Endothelial cell of umbilical vein (primary cell): ENCODE measurements at regions not wholly inside any gene's neighbourhood (a gene's known extent, or its start where the extent isn't known, plus 50 kb on each side); places are given as distances from the start of the nearest gene placed in this dataset.

Source experiments
- CTCF ChIP-seq, 2 donors: IDR thresholded peaks; 1 replicate in 1 of 2; 2 replicates in 1 of 2; pipeline ENCODE4 v1.5.1; 2011; ENCODE audit warnings: low read length in 2 of 2, mild to moderate bottlenecking in 2 of 2, moderate library complexity in 2 of 2, control low read depth in 1 of 2, inconsistent platforms in 1 of 2, low read depth in 1 of 2; ENCODE audit not compliant: insufficient read depth in 1 of 2; ENCODE audit errors: extremely low read depth in 1 of 2
- EZH2 ChIP-seq: IDR thresholded peaks from 2 replicates; pipeline ENCODE4 v1.6.1; 2012; ENCODE audit warnings: borderline replicate concordance, low read depth, mild to moderate bottlenecking, moderate library complexity, low read length, inconsistent platforms; ENCODE audit not compliant: severe bottlenecking
- JUN ChIP-seq: IDR thresholded peaks from 2 replicates; pipeline ENCODE4 v1.6.1; 2011; ENCODE audit warnings: borderline replicate concordance, low read depth; ENCODE audit not compliant: insufficient read length, insufficient read depth
- POLR2A ChIP-seq: IDR thresholded peaks from 2 replicates; pipeline ENCODE4 v1.6.1; 2012; ENCODE audit warnings: low read depth, mild to moderate bottlenecking, control low read depth, low read length
- POLR2AphosphoS5 ChIP-seq: IDR thresholded peaks from 2 replicates; pipeline ENCODE4 v1.6.1; 2012; ENCODE audit warnings: low read depth, mild to moderate bottlenecking, control low read depth, low read length, moderate library complexity; ENCODE audit not compliant: insufficient read depth
- TF ChIP-seq, protein P1 (sequence below): IDR thresholded peaks from 2 replicates; pipeline ENCODE4 v1.6.1; 2011; ENCODE audit not compliant: insufficient read depth, insufficient read length

DNA sequence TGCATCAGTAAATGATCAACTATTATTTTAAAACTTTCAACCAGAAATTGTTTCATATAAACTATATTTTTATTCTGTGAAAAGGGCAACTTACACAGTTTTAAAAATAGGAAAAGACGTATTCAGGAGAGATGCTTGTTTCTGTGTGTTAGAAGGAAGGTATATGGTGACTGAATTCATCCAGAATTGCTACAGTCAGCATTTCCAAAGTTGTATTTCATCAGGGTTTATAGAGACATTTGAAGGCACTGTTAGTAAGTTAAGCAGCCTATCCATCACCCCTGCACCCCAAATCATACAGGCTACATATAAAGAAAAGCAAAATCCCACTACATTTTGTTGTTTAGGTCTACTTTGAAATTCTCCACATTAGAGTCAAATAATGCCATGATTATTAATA lies 716.0 kb downstream of the KCTD16 start:
- TF ChIP-seq JUN, result no peak
- TF ChIP-seq CTCF (IDR thresholded peaks at IDR 0.05; ENCODE audit: extremely low read depth in 1 of 2, insufficient read depth in 1 of 2, low read depth in 1 of 2, low read length in 2 of 2), result no peak
- no peak for TF ChIP-seq POLR2AphosphoS5
- TF ChIP-seq POLR2A, result no peak
- TF ChIP-seq EZH2, result no peak
- TF ChIP-seq, protein P1, sequence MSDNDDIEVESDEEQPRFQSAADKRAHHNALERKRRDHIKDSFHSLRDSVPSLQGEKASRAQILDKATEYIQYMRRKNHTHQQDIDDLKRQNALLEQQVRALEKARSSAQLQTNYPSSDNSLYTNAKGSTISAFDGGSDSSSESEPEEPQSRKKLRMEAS, result no peak
